GM12872 (cell line): ENCODE measurements at regions not wholly inside any gene's neighbourhood (a gene's known extent, or its start where the extent isn't known, plus 50 kb on each side); places are given as distances from the start of the nearest gene placed in this dataset.

Experiments used
- CTCF ChIP-seq: IDR thresholded peaks from 3 replicates; pipeline ENCODE4 v1.5.1; 2011; ENCODE audit warnings: low read depth, mild to moderate bottlenecking, low read length, moderate library complexity; ENCODE audit not compliant: insufficient read depth

GRCh38 chr5:103703617-103704016 is 141.0 kb upstream of the NUDT12 start:
- no peak for TF ChIP-seq CTCF

- no peak for TF ChIP-seq CTCF
These were observed 130.9 kb upstream of the NUDT12 start for GRCh38 chr5:103693517-103693916.

- no peak for TF ChIP-seq CTCF
These were observed 128.1 kb upstream of the NUDT12 start for GRCh38 chr5:103690676-103691075.

- no peak for TF ChIP-seq CTCF
These were observed 117.3 kb upstream of the NUDT12 start for GRCh38 chr5:103679873-103680272.

GRCh38 chr5:103674739-103675138 is 112.2 kb upstream of the NUDT12 start:
- no peak for TF ChIP-seq CTCF

- no peak for TF ChIP-seq CTCF
These were observed 111.7 kb upstream of the NUDT12 start for GRCh38 chr5:103674251-103674650.

GRCh38 chr5:103669615-103670014 is 107.0 kb upstream of the NUDT12 start:
- no peak for TF ChIP-seq CTCF

GRCh38 chr5:103668281-103668680 is 105.7 kb upstream of the NUDT12 start:
- TF ChIP-seq CTCF = no peak
